Skeletal muscle satellite cell (primary cell): ENCODE measurements at regions not wholly inside any gene's neighbourhood (a gene's known extent, or its start where the extent isn't known, plus 50 kb on each side); places are given as distances from the start of the nearest gene placed in this dataset.

ENCODE experiments used
- H3K27me3 ChIP-seq: 2 replicates; pipeline ENCODE4 v1.7.0; 2013; ENCODE audit warnings: low read length; ENCODE audit not compliant: control insufficient read depth, insufficient read depth
- H3K36me3 ChIP-seq: 2 replicates; pipeline ENCODE4 v1.7.0; 2013; ENCODE audit warnings: mild to moderate bottlenecking, control low read depth, low read length; ENCODE audit not compliant: insufficient read depth
- H3K4me1 ChIP-seq: 2 replicates; pipeline ENCODE4 v1.7.0; 2013; ENCODE audit warnings: low read length; ENCODE audit not compliant: control insufficient read depth, insufficient read depth
- H3K4me2 ChIP-seq: 2 replicates; pipeline ENCODE4 v1.7.0; 2013; ENCODE audit warnings: mild to moderate bottlenecking, low read length
- H3K4me3 ChIP-seq: 2 replicates; pipeline ENCODE4 v1.7.0; 2013; ENCODE audit warnings: low read length
- H3K9ac ChIP-seq: 2 replicates; pipeline ENCODE4 v1.7.0; 2013; ENCODE audit warnings: mild to moderate bottlenecking, low read depth, low read length, moderate library complexity
- H3K9me3 ChIP-seq: replicated peaks from 2 replicates; pipeline ENCODE4 v1.7.0; 2013; ENCODE audit warnings: mild to moderate bottlenecking, control low read depth, low read length

GRCh38 chr5:56529666-56530430, 285.5 kb upstream of the MAP3K1 start:
- Histone ChIP-seq H3K9me3 (no peaks in the 10 kb centered on the region), H3K27me3 (peaks cover 3% of the 10 kb centered on the region), H3K4me3 (no peak overlapping the region), H3K9ac (no peak overlapping the region), H3K4me2 (no peak overlapping the region), H3K4me1 (no peaks in the 10 kb centered on the region), H3K36me3 (no peaks in the 10 kb centered on the region)

- no peak overlapping the region for H3K4me3 ChIP-seq
- no peak overlapping the region for H3K9ac ChIP-seq
- no peak overlapping the region for H3K4me2 ChIP-seq
- no peaks in the 10 kb centered on the region for H3K9me3 ChIP-seq
- no peaks in the 10 kb centered on the region for H3K4me1 ChIP-seq
- no peaks in the 10 kb centered on the region for H3K36me3 ChIP-seq
- peaks cover 8% of the 10 kb centered on the region for H3K27me3 ChIP-seq
These were observed 288.2 kb upstream of the MAP3K1 start for GRCh38 chr5:56527174-56527573.

GRCh38 chr5:56525113-56525512, 290.2 kb upstream of the MAP3K1 start:
- Histone ChIP-seq H3K4me1 (no peaks in the 10 kb centered on the region), H3K4me3 (no peak overlapping the region), H3K27me3 (peaks cover 5% of the 10 kb centered on the region), H3K9ac (no peak overlapping the region), H3K9me3 (no peaks in the 10 kb centered on the region), H3K36me3 (no peaks in the 10 kb centered on the region), H3K4me2 (no peak overlapping the region)

GRCh38 chr5:56523790-56524575, 290.9 kb upstream of the ANKRD55 start:
- Histone ChIP-seq H3K27me3 (peaks cover 10% of the 10 kb centered on the region), H3K9ac (no peak overlapping the region), H3K9me3 (no peaks in the 10 kb centered on the region), H3K36me3 (no peaks in the 10 kb centered on the region), H3K4me2 (no peak overlapping the region), H3K4me1 (no peaks in the 10 kb centered on the region), H3K4me3 (no peak overlapping the region)

- Histone ChIP-seq H3K4me1 (no peaks in the 10 kb centered on the region), H3K27me3 (peaks cover 19% of the 10 kb centered on the region), H3K4me3 (no peak overlapping the region), H3K36me3 (no peaks in the 10 kb centered on the region), H3K4me2 (no peak overlapping the region), H3K9ac (no peak overlapping the region), H3K9me3 (no peaks in the 10 kb centered on the region)
These were observed 289.8 kb upstream of the ANKRD55 start for GRCh38 chr5:56522960-56523359.

- no peaks in the 10 kb centered on the region for H3K4me1 ChIP-seq
- no peak overlapping the region for H3K4me3 ChIP-seq
- peaks cover 21% of the 10 kb centered on the region for H3K27me3 ChIP-seq
- H3K36me3 ChIP-seq: no peaks in the 10 kb centered on the region
- no peak overlapping the region for H3K9ac ChIP-seq
- no peak overlapping the region for H3K4me2 ChIP-seq
- no peaks in the 10 kb centered on the region for H3K9me3 ChIP-seq
These were observed 289.0 kb upstream of the ANKRD55 start for GRCh38 chr5:56522169-56522568.

GRCh38 chr5:56520986-56521730, 288.0 kb upstream of the ANKRD55 start:
- Histone ChIP-seq H3K4me2 (no peak overlapping the region), H3K36me3 (no peaks in the 10 kb centered on the region), H3K9ac (no peak overlapping the region), H3K27me3 (peaks cover 21% of the 10 kb centered on the region), H3K4me3 (no peak overlapping the region), H3K4me1 (no peaks in the 10 kb centered on the region), H3K9me3 (no peaks in the 10 kb centered on the region)

- Histone ChIP-seq H3K9ac (no peak overlapping the region), H3K4me2 (no peak overlapping the region), H3K4me1 (no peaks in the 10 kb centered on the region), H3K9me3 (no peaks in the 10 kb centered on the region), H3K36me3 (no peaks in the 10 kb centered on the region), H3K4me3 (no peak overlapping the region), H3K27me3 (peaks cover 18% of the 10 kb centered on the region)
These were observed 285.7 kb upstream of the ANKRD55 start for GRCh38 chr5:56518820-56519219.

GRCh38 chr5:56517011-56517416, 283.9 kb upstream of the ANKRD55 start:
- Histone ChIP-seq H3K4me1 (no peaks in the 10 kb centered on the region), H3K9ac (no peak overlapping the region), H3K4me3 (no peak overlapping the region), H3K27me3 (peaks cover 16% of the 10 kb centered on the region), H3K4me2 (no peak overlapping the region), H3K36me3 (no peaks in the 10 kb centered on the region), H3K9me3 (no peaks in the 10 kb centered on the region)

- no peak overlapping the region for H3K4me2 ChIP-seq
- H3K4me3 ChIP-seq: no peak overlapping the region
- H3K36me3 ChIP-seq: no peaks in the 10 kb centered on the region
- no peaks in the 10 kb centered on the region for H3K9me3 ChIP-seq
- no peaks in the 10 kb centered on the region for H3K4me1 ChIP-seq
- H3K9ac ChIP-seq: no peak overlapping the region
- peaks cover 17% of the 10 kb centered on the region for H3K27me3 ChIP-seq
These were observed 283.3 kb upstream of the ANKRD55 start for GRCh38 chr5:56516441-56516840.

GRCh38 chr5:56516035-56516434, 282.9 kb upstream of the ANKRD55 start:
- Histone ChIP-seq H3K9ac (no peak overlapping the region), H3K27me3 (peaks cover 19% of the 10 kb centered on the region), H3K4me1 (no peaks in the 10 kb centered on the region), H3K36me3 (no peaks in the 10 kb centered on the region), H3K9me3 (no peaks in the 10 kb centered on the region), H3K4me3 (no peak overlapping the region), H3K4me2 (no peak overlapping the region)
